Right lobe of liver (tissue), 4 donors: ENCODE measurements at regions not wholly inside any gene's neighbourhood (a gene's known extent, or its start where the extent isn't known, plus 50 kb on each side); places are given as distances from the start of the nearest gene placed in this dataset.

Source experiments
- POLR2A ChIP-seq: fragments of 450-650 bp; IDR thresholded peaks from one replicate; pipeline ENCODE4 v1.6.1; 2017; ENCODE audit warnings: antibody characterized with exemption, mild to moderate bottlenecking
- TF ChIP-seq, protein P1 (sequence below), 4 donors: fragments of 200-600 bp in 3 of 4; fragments of 450-650 bp in 1 of 4; IDR thresholded peaks; one replicate each; pipeline versions ENCODE4 v1.5.1 to v1.8.0; 2016 to 2022; ENCODE audit warnings: antibody characterized with exemption in 4 of 4, mild to moderate bottlenecking in 2 of 4
- donor health status: DM: no; HTN: no; CAD: no.
- donor health status: DM: no; HTN: no; CAD: no.
- donor health status: DM: no; HTN: yes; CAD: no.

DNA sequence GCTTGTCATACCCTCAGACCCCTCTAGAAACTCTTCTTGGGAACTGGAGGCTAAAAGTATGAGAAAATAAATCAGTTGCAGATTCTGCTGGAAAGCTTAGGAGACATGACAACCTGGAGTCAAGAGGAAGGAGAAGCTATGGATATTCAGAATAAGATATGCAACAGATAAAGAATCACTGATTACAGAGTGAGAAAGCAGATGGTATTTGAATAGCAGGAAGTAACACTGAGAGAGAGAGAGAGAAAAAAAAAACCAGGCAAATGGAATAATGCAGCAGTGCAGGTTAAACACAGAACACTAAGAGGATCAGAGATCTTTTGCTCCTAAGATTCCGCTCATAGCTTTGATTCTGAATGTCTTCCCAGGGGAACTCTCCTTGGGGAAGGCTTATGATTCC is 1284.1 kb upstream of the NXPH2 start:
- TF ChIP-seq, protein P1, sequence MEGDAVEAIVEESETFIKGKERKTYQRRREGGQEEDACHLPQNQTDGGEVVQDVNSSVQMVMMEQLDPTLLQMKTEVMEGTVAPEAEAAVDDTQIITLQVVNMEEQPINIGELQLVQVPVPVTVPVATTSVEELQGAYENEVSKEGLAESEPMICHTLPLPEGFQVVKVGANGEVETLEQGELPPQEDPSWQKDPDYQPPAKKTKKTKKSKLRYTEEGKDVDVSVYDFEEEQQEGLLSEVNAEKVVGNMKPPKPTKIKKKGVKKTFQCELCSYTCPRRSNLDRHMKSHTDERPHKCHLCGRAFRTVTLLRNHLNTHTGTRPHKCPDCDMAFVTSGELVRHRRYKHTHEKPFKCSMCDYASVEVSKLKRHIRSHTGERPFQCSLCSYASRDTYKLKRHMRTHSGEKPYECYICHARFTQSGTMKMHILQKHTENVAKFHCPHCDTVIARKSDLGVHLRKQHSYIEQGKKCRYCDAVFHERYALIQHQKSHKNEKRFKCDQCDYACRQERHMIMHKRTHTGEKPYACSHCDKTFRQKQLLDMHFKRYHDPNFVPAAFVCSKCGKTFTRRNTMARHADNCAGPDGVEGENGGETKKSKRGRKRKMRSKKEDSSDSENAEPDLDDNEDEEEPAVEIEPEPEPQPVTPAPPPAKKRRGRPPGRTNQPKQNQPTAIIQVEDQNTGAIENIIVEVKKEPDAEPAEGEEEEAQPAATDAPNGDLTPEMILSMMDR (IDR thresholded peaks at IDR 0.05): no peak
- TF ChIP-seq POLR2A: no peak
